Type B pancreatic cell (in vitro differentiated cells): ENCODE measurements at regions not wholly inside any gene's neighbourhood (a gene's known extent, or its start where the extent isn't known, plus 50 kb on each side); places are given as distances from the start of the nearest gene placed in this dataset.

Source experiments
- DNase-seq: peaks from one replicate; pipeline ENCODE4 v3.0.0; 2021; ENCODE audit warnings: mixed read lengths; ENCODE audit not compliant: unreplicated experiment; ENCODE audit errors: extremely low spot score
- H3K27ac Mint-ChIP-seq: 2 replicates; pipeline ENCODE4 v1.8.0; 2021; ENCODE audit warnings: mild to moderate bottlenecking, mixed read lengths
- H3K27me3 Mint-ChIP-seq: 2 replicates; pipeline ENCODE4 v1.8.0; 2021; ENCODE audit warnings: mixed read lengths
- H3K36me3 Mint-ChIP-seq: 2 replicates; pipeline ENCODE4 v1.8.0; 2021; ENCODE audit warnings: mixed read lengths
- H3K4me1 Mint-ChIP-seq: one replicate; pipeline ENCODE4 v1.8.0; 2021; ENCODE audit warnings: mixed read lengths; ENCODE audit not compliant: unreplicated experiment
- H3K4me3 Mint-ChIP-seq: 2 replicates; pipeline ENCODE4 v1.8.0; 2021; ENCODE audit warnings: mild to moderate bottlenecking, mixed read lengths
- H3K9me3 Mint-ChIP-seq: 2 replicates; pipeline ENCODE4 v1.8.0; 2021; ENCODE audit warnings: mixed read lengths
- TF ChIP-seq, protein P1 (sequence below): fragments of 200-600 bp; sonication (generic); conservative IDR thresholded peaks from 2 replicates; pipeline ENCODE4 v1.5.0; 2021; ENCODE audit warnings: antibody characterized with exemption, mild to moderate bottlenecking

- no peaks in the 10 kb centered on the region for H3K36me3 Mint-ChIP-seq
- H3K27me3 Mint-ChIP-seq: peaks cover 9% of the 10 kb centered on the region
- H3K27ac Mint-ChIP-seq: no peak overlapping the region
- no peak for DNase-seq
- TF ChIP-seq, protein P1, sequence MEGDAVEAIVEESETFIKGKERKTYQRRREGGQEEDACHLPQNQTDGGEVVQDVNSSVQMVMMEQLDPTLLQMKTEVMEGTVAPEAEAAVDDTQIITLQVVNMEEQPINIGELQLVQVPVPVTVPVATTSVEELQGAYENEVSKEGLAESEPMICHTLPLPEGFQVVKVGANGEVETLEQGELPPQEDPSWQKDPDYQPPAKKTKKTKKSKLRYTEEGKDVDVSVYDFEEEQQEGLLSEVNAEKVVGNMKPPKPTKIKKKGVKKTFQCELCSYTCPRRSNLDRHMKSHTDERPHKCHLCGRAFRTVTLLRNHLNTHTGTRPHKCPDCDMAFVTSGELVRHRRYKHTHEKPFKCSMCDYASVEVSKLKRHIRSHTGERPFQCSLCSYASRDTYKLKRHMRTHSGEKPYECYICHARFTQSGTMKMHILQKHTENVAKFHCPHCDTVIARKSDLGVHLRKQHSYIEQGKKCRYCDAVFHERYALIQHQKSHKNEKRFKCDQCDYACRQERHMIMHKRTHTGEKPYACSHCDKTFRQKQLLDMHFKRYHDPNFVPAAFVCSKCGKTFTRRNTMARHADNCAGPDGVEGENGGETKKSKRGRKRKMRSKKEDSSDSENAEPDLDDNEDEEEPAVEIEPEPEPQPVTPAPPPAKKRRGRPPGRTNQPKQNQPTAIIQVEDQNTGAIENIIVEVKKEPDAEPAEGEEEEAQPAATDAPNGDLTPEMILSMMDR: no peak
- no peak overlapping the region for H3K4me3 Mint-ChIP-seq
- peaks cover 9% of the 10 kb centered on the region for H3K9me3 Mint-ChIP-seq
- no peaks in the 10 kb centered on the region for H3K4me1 Mint-ChIP-seq
These were observed 96.1 kb upstream of the SHH start for GRCh38 chr7:155908385-155908784.

- Mint-ChIP-seq H3K9me3 (peaks cover 6% of the 10 kb centered on the region), H3K27me3 (peaks cover 12% of the 10 kb centered on the region), H3K36me3 (no peaks in the 10 kb centered on the region), H3K27ac (no peak overlapping the region), H3K4me3 (no peak overlapping the region), H3K4me1 (no peaks in the 10 kb centered on the region)
- TF ChIP-seq, protein P1: no peak
- no peak for DNase-seq
These were observed 95.4 kb upstream of the SHH start for GRCh38 chr7:155907450-155908200.

- Mint-ChIP-seq H3K9me3 (peaks cover 5% of the 10 kb centered on the region), H3K36me3 (no peaks in the 10 kb centered on the region), H3K27me3 (peaks cover 9% of the 10 kb centered on the region), H3K27ac (no peak overlapping the region), H3K4me1 (no peaks in the 10 kb centered on the region), H3K4me3 (no peak overlapping the region)
- no peak for DNase-seq
- TF ChIP-seq, protein P1: no peak
These were observed 88.9 kb upstream of the SHH start for GRCh38 chr7:155901176-155901575.

DNA sequence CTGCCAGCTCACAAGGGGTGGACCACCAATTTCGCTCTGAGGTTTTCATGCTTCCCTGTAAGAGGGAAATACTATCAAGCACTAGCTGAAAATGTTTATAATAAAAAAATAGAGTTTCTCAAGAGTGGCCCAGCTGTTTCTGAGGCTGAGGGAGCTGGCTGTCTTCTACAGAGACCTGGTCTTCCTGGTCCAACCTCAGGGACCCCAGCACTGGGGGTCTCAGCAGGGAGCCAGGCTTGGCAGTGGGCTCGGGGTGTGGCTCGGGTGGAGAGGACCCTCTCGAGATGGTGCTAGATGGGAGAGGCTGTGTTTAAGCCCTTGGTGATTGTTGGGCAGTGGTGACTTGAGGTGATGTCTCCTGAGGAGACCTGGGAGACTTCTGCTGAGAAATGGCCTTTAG, 87.3 kb upstream of the SHH start:
- no peak for DNase-seq
- no peaks in the 10 kb centered on the region for H3K36me3 Mint-ChIP-seq
- peaks cover 6% of the 10 kb centered on the region for H3K27me3 Mint-ChIP-seq
- no peak overlapping the region for H3K27ac Mint-ChIP-seq
- TF ChIP-seq, protein P1: no peak
- no peaks in the 10 kb centered on the region for H3K4me1 Mint-ChIP-seq
- peaks cover 5% of the 10 kb centered on the region for H3K9me3 Mint-ChIP-seq
- H3K4me3 Mint-ChIP-seq: no peak overlapping the region

DNA sequence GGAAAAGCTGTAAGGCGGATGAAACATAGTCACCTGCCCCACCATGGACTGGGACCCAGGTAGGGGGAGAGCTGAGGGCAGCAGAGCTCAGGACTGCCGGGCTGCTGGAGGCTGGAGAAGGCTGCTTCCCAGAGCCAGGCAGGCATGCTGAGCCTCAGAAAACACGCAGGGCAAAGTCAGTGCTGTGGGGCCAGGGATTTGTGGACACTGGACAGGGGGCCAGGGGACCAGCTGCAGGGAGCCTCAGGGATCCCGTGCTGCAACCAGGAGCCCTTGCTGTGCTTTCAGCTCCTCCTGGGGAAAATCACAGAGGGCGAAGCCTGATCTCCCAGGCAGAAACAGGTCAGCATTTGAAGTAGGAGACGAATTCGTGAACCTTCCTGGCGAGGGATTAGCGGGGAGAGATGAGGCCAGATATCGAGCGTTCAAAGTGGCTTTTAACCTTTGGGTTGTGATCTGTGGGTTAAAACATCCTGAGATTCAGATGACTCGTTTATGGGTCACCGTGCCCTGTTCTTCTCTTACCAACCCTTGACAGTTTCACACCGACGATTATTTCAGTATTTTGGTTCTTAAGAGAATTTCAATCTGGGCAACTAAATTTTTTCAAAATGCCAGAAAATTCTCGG, 85.6 kb upstream of the SHH start:
- H3K36me3 Mint-ChIP-seq: no peaks in the 10 kb centered on the region
- DNase-seq: no peak
- no peak overlapping the region for H3K4me3 Mint-ChIP-seq
- TF ChIP-seq, protein P1: no peak
- no peak overlapping the region for H3K27ac Mint-ChIP-seq
- peaks cover 2% of the 10 kb centered on the region for H3K9me3 Mint-ChIP-seq
- H3K4me1 Mint-ChIP-seq: no peaks in the 10 kb centered on the region
- peaks cover 7% of the 10 kb centered on the region for H3K27me3 Mint-ChIP-seq
